H9 (cell line): ENCODE measurements at regions not wholly inside any gene's neighbourhood (a gene's known extent, or its start where the extent isn't known, plus 50 kb on each side); places are given as distances from the start of the nearest gene placed in this dataset.

Source experiments
- DNase-seq: peaks from one replicate; pipeline ENCODE4 v3.0.0-alpha.2; 2017
- H2AFZ ChIP-seq: one replicate; pipeline ENCODE4 v1.6.1; 2013; ENCODE audit warnings: mild to moderate bottlenecking, low read length, control low read depth, moderate library complexity
- H2AK5ac ChIP-seq: 2 replicates; pipeline ENCODE4 v1.6.1; 2013; ENCODE audit warnings: low read length, control low read depth, mixed read lengths; ENCODE audit not compliant: insufficient read length
- H2BK120ac ChIP-seq: one replicate; pipeline ENCODE4 v1.6.1; 2013; ENCODE audit warnings: low read depth, mild to moderate bottlenecking, low read length, control low read depth, inconsistent platforms; ENCODE audit not compliant: poor library complexity, severe bottlenecking
- H2BK12ac ChIP-seq: 2 replicates; pipeline ENCODE4 v1.6.1; 2013; ENCODE audit warnings: low read length, control low read depth, mixed read lengths, low read depth; ENCODE audit not compliant: insufficient read length
- H2BK15ac ChIP-seq: 2 replicates; pipeline ENCODE4 v1.6.1; 2013; ENCODE audit warnings: low read depth, low read length, control low read depth
- H2BK20ac ChIP-seq: one replicate; pipeline ENCODE4 v1.6.1; 2013; ENCODE audit warnings: low read depth, mild to moderate bottlenecking, low read length, control low read depth, inconsistent platforms; ENCODE audit not compliant: poor library complexity, severe bottlenecking
- H2BK5ac ChIP-seq: 2 replicates; pipeline ENCODE4 v1.6.1; 2013; ENCODE audit warnings: low read length, control low read depth, mixed read lengths; ENCODE audit not compliant: insufficient read length
- H3K14ac ChIP-seq: 2 replicates; pipeline ENCODE4 v1.6.1; 2013; ENCODE audit warnings: low read length, control low read depth; ENCODE audit not compliant: insufficient read depth
- H3K18ac ChIP-seq: 2 replicates; pipeline ENCODE4 v1.6.1; 2013; ENCODE audit warnings: low read depth, mild to moderate bottlenecking, mixed read lengths, low read length, control low read depth; ENCODE audit not compliant: insufficient read length
- H3K23ac ChIP-seq: 2 replicates; pipeline ENCODE4 v1.6.1; 2013; ENCODE audit warnings: low read length, control low read depth, mixed read lengths, low read depth; ENCODE audit not compliant: insufficient read length
- H3K23me2 ChIP-seq: 2 replicates; pipeline ENCODE4 v1.6.1; 2013; ENCODE audit warnings: low read depth, mild to moderate bottlenecking, mixed read lengths, low read length, control low read depth; ENCODE audit not compliant: insufficient read length, poor library complexity, severe bottlenecking
- H3K27ac ChIP-seq: 2 replicates; pipeline ENCODE4 v1.5.1; 2013; ENCODE audit warnings: low read length, control low read depth, mixed read lengths, low read depth; ENCODE audit not compliant: insufficient read length
- H3K27me3 ChIP-seq: 2 replicates; pipeline ENCODE4 v1.6.1; 2013; ENCODE audit warnings: low read length, control low read depth, inconsistent platforms; ENCODE audit not compliant: insufficient read depth
- H3K4ac ChIP-seq: 2 replicates; pipeline ENCODE4 v1.6.1; 2013; ENCODE audit warnings: low read depth, mild to moderate bottlenecking, control low read depth, inconsistent platforms, low read length, moderate library complexity
- H3K4me1 ChIP-seq: 2 replicates; pipeline ENCODE4 v1.6.1; 2013; ENCODE audit warnings: low read length, control low read depth, inconsistent platforms; ENCODE audit not compliant: insufficient read depth
- H3K4me2 ChIP-seq: 2 replicates; pipeline ENCODE4 v1.6.1; 2013; ENCODE audit warnings: low read length, control low read depth, mixed read lengths; ENCODE audit not compliant: insufficient read length, insufficient read depth
- H3K56ac ChIP-seq: 2 replicates; pipeline ENCODE4 v1.6.1; 2013; ENCODE audit warnings: low read depth, mild to moderate bottlenecking, mixed read lengths, low read length, control low read depth; ENCODE audit not compliant: insufficient read length
- H3K79me1 ChIP-seq: 2 replicates; pipeline ENCODE4 v1.6.1; 2013; ENCODE audit warnings: low read depth, mild to moderate bottlenecking, moderate library complexity, low read length, control low read depth, inconsistent platforms; ENCODE audit not compliant: insufficient read depth, poor library complexity, severe bottlenecking
- H3K79me2 ChIP-seq: 2 replicates; pipeline ENCODE4 v1.6.1; 2013; ENCODE audit warnings: low read length, control low read depth, inconsistent platforms; ENCODE audit not compliant: insufficient read depth
- H3K9ac ChIP-seq: 2 replicates; pipeline ENCODE4 v1.6.1; 2013; ENCODE audit warnings: low read length, control low read depth, mixed read lengths; ENCODE audit not compliant: insufficient read length; ENCODE audit errors: extremely low read depth
- H3K9me3 ChIP-seq: one replicate; pipeline ENCODE4 v1.6.1; 2013; ENCODE audit warnings: low read depth, low read length, inconsistent platforms; ENCODE audit not compliant: control insufficient read depth
- H3T11ph ChIP-seq: one replicate; pipeline ENCODE4 v1.6.1; 2013; ENCODE audit warnings: mild to moderate bottlenecking, low read length, control low read depth, inconsistent platforms
- H4K20me1 ChIP-seq: one replicate; pipeline ENCODE4 v1.6.1; 2013; ENCODE audit not compliant: control insufficient read depth, insufficient read length, insufficient read depth
- H4K5ac ChIP-seq: 2 replicates; pipeline ENCODE4 v1.6.1; 2013; ENCODE audit warnings: low read depth, mild to moderate bottlenecking, mixed read lengths, low read length, control low read depth; ENCODE audit not compliant: insufficient read length
- H4K8ac ChIP-seq: replicated peaks from 2 replicates; pipeline ENCODE4 v1.6.1; 2013; ENCODE audit warnings: low read length, control low read depth, mixed read lengths, low read depth; ENCODE audit not compliant: insufficient read length
- H4K91ac ChIP-seq: 2 replicates; pipeline ENCODE4 v1.6.1; 2013; ENCODE audit warnings: low read depth, mild to moderate bottlenecking, moderate library complexity, mixed read lengths, low read length, control low read depth; ENCODE audit not compliant: insufficient read length
- H3K27ac Mint-ChIP-seq, 3 experiments: 2 replicates in 2 of 3; 3 replicates in 1 of 3; pipeline ENCODE4 v1.8.0; 2020 to 2021; ENCODE audit warnings: mixed read lengths in 3 of 3, mild to moderate bottlenecking in 1 of 3, moderate library complexity in 1 of 3
- H3K27me3 Mint-ChIP-seq: 2 replicates; pipeline ENCODE4 v1.8.0; 2021; ENCODE audit warnings: low read depth, mild to moderate bottlenecking, moderate library complexity, mixed read lengths
- H3K36me3 Mint-ChIP-seq, 3 experiments: 2 replicates in 2 of 3; 3 replicates in 1 of 3; pipeline ENCODE4 v1.8.0; 2020 to 2021; ENCODE audit warnings: low read depth in 3 of 3, mixed read lengths in 3 of 3; ENCODE audit not compliant: insufficient read depth in 1 of 3
- H3K4me1 Mint-ChIP-seq, 2 experiments: 2 replicates each; pipeline ENCODE4 v1.8.0; 2020; ENCODE audit warnings: mixed read lengths in 2 of 2
- H3K4me3 Mint-ChIP-seq, 2 experiments: 2 replicates in 1 of 2; 3 replicates in 1 of 2; pipeline ENCODE4 v1.8.0; 2020 to 2021; ENCODE audit warnings: mild to moderate bottlenecking in 2 of 2, mixed read lengths in 2 of 2, moderate library complexity in 1 of 2
- H3K9me3 Mint-ChIP-seq, 2 experiments: 2 replicates in 1 of 2; 3 replicates in 1 of 2; pipeline ENCODE4 v1.8.0; 2020; ENCODE audit warnings: mild to moderate bottlenecking in 2 of 2, mixed read lengths in 2 of 2, moderate library complexity in 1 of 2
- CTCF ChIP-seq: fragments of 200-600 bp; sonication (generic); conservative IDR thresholded peaks from 3 replicates; pipeline ENCODE4 v1.8.0; 2021; ENCODE audit warnings: antibody characterized with exemption, mild to moderate bottlenecking
- WGBS: extraction: QIAGEN DNeasy Blood & Tissue Kit; methylation state at CpG from one replicate; pipeline ENCODE4 v1.1.7; 2013; ENCODE audit warnings: missing lambda C conversion rate, low lambda C conversion rate, mixed read lengths; ENCODE audit not compliant: insufficient read length; ENCODE audit errors: extremely low coverage; 5-methylcytosine and 5-hydroxymethylcytosine counted together

DNA sequence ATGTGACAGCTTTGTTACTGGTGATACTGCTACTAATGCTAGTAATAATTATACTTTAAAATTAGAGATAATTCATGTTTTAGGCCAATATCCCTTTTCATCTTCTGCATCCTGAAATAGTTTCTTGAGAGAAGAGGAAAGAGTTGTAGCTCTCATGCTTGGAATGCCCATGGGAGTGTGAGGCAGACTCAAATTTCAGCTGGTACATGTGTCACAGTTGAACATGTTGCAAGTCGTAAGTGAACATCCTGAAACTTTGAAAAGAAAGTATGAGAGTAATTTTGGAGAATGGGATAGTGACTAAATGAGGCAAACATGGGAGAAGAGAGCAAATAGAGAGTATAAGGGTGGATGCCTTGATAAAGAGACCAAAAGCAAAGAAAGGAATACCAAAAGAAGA is 168.0 kb downstream of the TMTC3 start:
- Histone ChIP-seq H3K9ac (no peak overlapping the region), H4K5ac (no peak overlapping the region), H3K4me2 (no peak overlapping the region), H3K56ac (no peak overlapping the region), H2BK12ac (no peak overlapping the region), H2AK5ac (no peak overlapping the region), H3K23me2 (no peaks in the 10 kb centered on the region), H3K18ac (no peak overlapping the region), H4K91ac (no peak overlapping the region), H2AFZ (no peak overlapping the region), H3K4me1 (no peaks in the 10 kb centered on the region), H3K27me3 (no peaks in the 10 kb centered on the region), H2BK120ac (no peak overlapping the region), H4K20me1 (no peaks in the 10 kb centered on the region), H3K79me2 (no peaks in the 10 kb centered on the region), H3K79me1 (no peaks in the 10 kb centered on the region), H4K8ac (no peak overlapping the region), H2BK5ac (no peak overlapping the region), H2BK15ac (no peak overlapping the region), H3K14ac (no peak overlapping the region), H3K9me3 (no peaks in the 10 kb centered on the region), H3K23ac (no peak overlapping the region), H2BK20ac (no peak overlapping the region), H3K27ac (no peak overlapping the region), H3K4ac (no peak overlapping the region), H3T11ph (no peak overlapping the region)
- no peak for DNase-seq
- WGBS = no CpG with 5 or more reads among the region's 1 CpG
- no peak overlapping the region for H3K4me3 Mint-ChIP-seq
- H3K27me3 Mint-ChIP-seq = no peaks in the 10 kb centered on the region
- no peaks in the 10 kb centered on the region for H3K36me3 Mint-ChIP-seq
- TF ChIP-seq CTCF = no peak
- no peak overlapping the region for H3K27ac Mint-ChIP-seq
- no peaks in the 10 kb centered on the region for H3K4me1 Mint-ChIP-seq
- no peaks in the 10 kb centered on the region for H3K9me3 Mint-ChIP-seq
